A673 (cell line): ENCODE measurements at regions not wholly inside any gene's neighbourhood (a gene's known extent, or its start where the extent isn't known, plus 50 kb on each side); places are given as distances from the start of the nearest gene placed in this dataset.

Experiments
- CTCF ChIP-seq: fragments of 300-800, 200-600 bp; sonication (generic); conservative IDR thresholded peaks from 2 replicates; pipeline ENCODE4 v1.5.1; 2017; ENCODE audit warnings: low read depth, mild to moderate bottlenecking, antibody characterized with exemption, low read length, moderate library complexity, mixed read lengths
- EZH2 ChIP-seq: fragments of 200-600 bp; sonication (generic); IDR thresholded peaks from 2 replicates; pipeline ENCODE4 v1.6.1; 2017; ENCODE audit warnings: borderline replicate concordance, low read depth, mild to moderate bottlenecking, mixed read lengths, antibody characterized with exemption, low read length; ENCODE audit not compliant: poor library complexity, severe bottlenecking

GRCh38 chr16:7206469-7206868 lies 126.2 kb upstream of the RBFOX1 start:
- TF ChIP-seq CTCF (no peak), EZH2 (no peak)
